GM12878 (cell line): ENCODE measurements at regions not wholly inside any gene's neighbourhood (a gene's known extent, or its start where the extent isn't known, plus 50 kb on each side); places are given as distances from the start of the nearest gene placed in this dataset.

Source experiments
- ATAC-seq: fragments of 200-7000 bp; cut with Tn5 transposase; 3 replicates; pipeline ENCODE4 v1.9.1; 2020; ENCODE audit warnings: mild to moderate bottlenecking, moderate library complexity
- BruUV-seq: library from RNA; stranded (reverse); fragments of 400-500 nt; replicated peaks from 2 replicates; lab custom pipeline; 2021; lab: Mats Ljungman, UMichigan
- CTCF ChIA-PET: fragments of 300-600 bp; sonication (Branson Sonifier 250); formaldehyde crosslinking; extraction: SDS; loops from one replicate; lab custom pipeline; 2021; ENCODE audit warnings: inconsistent platforms; lab: Yijun Ruan, JAX
- POLR2A ChIA-PET: fragments of 350-600 bp; formaldehyde crosslinking; extraction: SDS; loops from one replicate; lab custom pipeline; 2021; ENCODE audit warnings: inconsistent platforms; lab: Charles Lee
- RAD21 ChIA-PET: fragments of 300-600 bp; sonication (Branson Sonifier 250); formaldehyde crosslinking; loops from one replicate; lab custom pipeline; 2023; ENCODE audit warnings: antibody characterized with exemption; ENCODE audit not compliant: unreplicated experiment; lab: Charles Lee
- SMC1A ChIA-PET: fragments of 300-600 bp; sonication (Branson Sonifier 250); formaldehyde crosslinking; loops from one replicate; lab custom pipeline; 2023; ENCODE audit not compliant: unreplicated experiment, uncharacterized antibody; lab: Charles Lee
- DNase-seq: peaks from one replicate; pipeline ENCODE4 v3.0.0-alpha.2; 2011; ENCODE audit warnings: low read depth, low spot score
- FAIRE-seq: peaks from 3 replicates; lab custom pipeline; 2011; peaks lifted over from hg19 to GRCh38; lab: Jason Lieb, UNC
- H2AFZ ChIP-seq: 2 replicates; pipeline ENCODE4 v1.6.0; 2011; ENCODE audit warnings: low read depth, low read length, control low read depth; ENCODE audit not compliant: control insufficient read depth
- H3K27ac ChIP-seq: 2 replicates; pipeline ENCODE4 v1.5.1; 2011; ENCODE audit warnings: control low read depth; ENCODE audit not compliant: control insufficient read depth, insufficient read depth
- H3K27me3 ChIP-seq, 2 experiments: replicated peaks in 1 of 2; 2 replicates each; pipeline versions ENCODE4 v1.6.0 to v1.6.1; 2011; ENCODE audit warnings: low read length in 1 of 2; ENCODE audit not compliant: control insufficient read depth in 2 of 2, insufficient read depth in 2 of 2
- H3K36me3 ChIP-seq, 2 experiments: 2 replicates each; pipeline ENCODE4 v1.5.1; 2011; ENCODE audit warnings: low read length in 1 of 2; ENCODE audit not compliant: control insufficient read depth in 2 of 2, insufficient read depth in 2 of 2
- H3K4me1 ChIP-seq: 2 replicates; pipeline ENCODE4 v1.6.1; 2011; ENCODE audit warnings: mild to moderate bottlenecking, low read length, moderate library complexity, mixed read lengths; ENCODE audit not compliant: control insufficient read depth, insufficient read depth
- H3K4me2 ChIP-seq: 2 replicates; pipeline ENCODE4 v1.6.0; 2011; ENCODE audit warnings: control low read depth; ENCODE audit not compliant: control insufficient read depth, insufficient read depth
- H3K4me3 ChIP-seq: fragments of 200-600 bp; sonication (generic); 2 replicates; pipeline ENCODE4 v1.5.1; 2016
- H3K79me2 ChIP-seq: 2 replicates; pipeline ENCODE4 v1.6.0; 2011; ENCODE audit warnings: low read length; ENCODE audit not compliant: control insufficient read depth, insufficient read depth
- H3K9ac ChIP-seq: 2 replicates; pipeline ENCODE4 v1.8.0; 2011; ENCODE audit warnings: low read length, control low read depth, mixed read lengths; ENCODE audit not compliant: control insufficient read depth, insufficient read depth
- H3K9me3 ChIP-seq: replicated peaks from 3 replicates; pipeline ENCODE4 v1.5.1; 2011; ENCODE audit warnings: mild to moderate bottlenecking, low read length; ENCODE audit not compliant: control insufficient read depth, insufficient read depth
- H4K20me1 ChIP-seq: 2 replicates; pipeline ENCODE4 v1.6.0; 2011; ENCODE audit not compliant: control insufficient read depth, insufficient read depth
- ASH2L ChIP-seq: fragments of 300-600, 200-600 bp; sonication (generic); IDR thresholded peaks from 2 replicates; pipeline ENCODE4 v1.6.1; 2017; ENCODE audit warnings: low read depth, mild to moderate bottlenecking, borderline replicate concordance
- BACH1 ChIP-seq: fragments of 450-650 bp; IDR thresholded peaks from 2 replicates; pipeline ENCODE4 v1.6.1; 2017; ENCODE audit warnings: mild to moderate bottlenecking, borderline replicate concordance
- DPF2 ChIP-seq: fragments of 450-650 bp; IDR thresholded peaks from 2 replicates; pipeline ENCODE4 v1.6.1; 2017; ENCODE audit warnings: mild to moderate bottlenecking
- ESRRA ChIP-seq: IDR thresholded peaks from 2 replicates; pipeline ENCODE4 v1.6.1; 2012; ENCODE audit warnings: mild to moderate bottlenecking, low read length, improper control_type of control experiment
- ETV6 ChIP-seq, 2 experiments: fragments of 450-650 bp in 1 of 2; IDR thresholded peaks in 1 of 2; conservative IDR thresholded peaks in 1 of 2; 2 replicates each; pipeline ENCODE4 v1.6.1; 2014; ENCODE audit warnings: antibody characterized with exemption in 1 of 2, borderline replicate concordance in 1 of 2, low read depth in 1 of 2, mild to moderate bottlenecking in 1 of 2, moderate library complexity in 1 of 2
- MXI1 ChIP-seq: fragments of 150-350 bp; IDR thresholded peaks from 2 replicates; pipeline ENCODE4 v1.6.1; 2011; ENCODE audit warnings: low read depth, mild to moderate bottlenecking, inconsistent platforms, low read length, improper control_type of control experiment
- MYB ChIP-seq: fragments of 150-350 bp; IDR thresholded peaks from 2 replicates; pipeline ENCODE4 v1.6.1; 2014; ENCODE audit warnings: mild to moderate bottlenecking, low read depth, low read length, borderline replicate concordance
- PML ChIP-seq: IDR thresholded peaks from 2 replicates; pipeline ENCODE4 v1.6.1; 2012; ENCODE audit warnings: low read length, inconsistent platforms
- POLR2AphosphoS2 ChIP-seq: IDR thresholded peaks from 2 replicates; pipeline ENCODE4 v1.6.1; 2011; ENCODE audit warnings: low read depth, mild to moderate bottlenecking, low read length, improper control_type of control experiment, moderate library complexity
- RUNX3 ChIP-seq: IDR thresholded peaks from 2 replicates; pipeline ENCODE4 v1.6.1; 2012; ENCODE audit warnings: low read length, inconsistent platforms
- STAT3 ChIP-seq: IDR thresholded peaks from 2 replicates; pipeline ENCODE4 v1.6.1; 2011; ENCODE audit warnings: low read depth, low read length, improper control_type of control experiment
- TBL1XR1 ChIP-seq: IDR thresholded peaks from 2 replicates; pipeline ENCODE4 v1.6.1; 2012; ENCODE audit warnings: low read depth, low read length, improper control_type of control experiment
- TCF12 ChIP-seq: IDR thresholded peaks from 2 replicates; pipeline ENCODE4 v1.6.1; 2011; ENCODE audit warnings: low read depth, mild to moderate bottlenecking, low read length
- ZNF207 ChIP-seq: fragments of 450-650 bp; IDR thresholded peaks from 2 replicates; pipeline ENCODE4 v1.6.1; 2014; ENCODE audit warnings: antibody characterized with exemption, mild to moderate bottlenecking, borderline replicate concordance
- WGBS: methylation state at CpG from one replicate; pipeline ENCODE4 v1.1.6; 2016; ENCODE audit warnings: low lambda C conversion rate; ENCODE audit not compliant: insufficient replicate concordance, insufficient coverage; ENCODE audit errors: missing lambda C conversion rate; 5-methylcytosine and 5-hydroxymethylcytosine counted together
- in situ Hi-C: fragments of 300-500 bp; cut with MboI; formaldehyde crosslinking; loops from 9 replicates; pipeline ENCODE4 v1.14.3; 2018; ENCODE audit warnings: mixed read lengths
- intact Hi-C: fragments of 100-400 bp; cut with micrococcal nuclease; formaldehyde crosslinking; loops from one replicate; pipeline ENCODE4 v1.14.2; 2022; ENCODE audit not compliant: unreplicated experiment
- TF ChIP-seq, protein P1 (sequence below): fragments of 450-650 bp; IDR thresholded peaks from 2 replicates; pipeline ENCODE4 v1.6.1; 2018; ENCODE audit warnings: mild to moderate bottlenecking, low read depth, moderate library complexity; ENCODE audit not compliant: partially characterized antibody
- TF ChIP-seq, protein P2 (sequence below): fragments of 450-650 bp; IDR thresholded peaks from 2 replicates; pipeline ENCODE4 v1.6.1; 2017; ENCODE audit warnings: antibody characterized with exemption, mild to moderate bottlenecking, moderate library complexity
- TF ChIP-seq, protein P3 (sequence below): fragments of 450-650 bp; formaldehyde crosslinking; IDR thresholded peaks from 2 replicates; pipeline ENCODE4 v1.5.0; 2022; ENCODE audit warnings: mild to moderate bottlenecking, missing genetic modification characterization

DNA sequence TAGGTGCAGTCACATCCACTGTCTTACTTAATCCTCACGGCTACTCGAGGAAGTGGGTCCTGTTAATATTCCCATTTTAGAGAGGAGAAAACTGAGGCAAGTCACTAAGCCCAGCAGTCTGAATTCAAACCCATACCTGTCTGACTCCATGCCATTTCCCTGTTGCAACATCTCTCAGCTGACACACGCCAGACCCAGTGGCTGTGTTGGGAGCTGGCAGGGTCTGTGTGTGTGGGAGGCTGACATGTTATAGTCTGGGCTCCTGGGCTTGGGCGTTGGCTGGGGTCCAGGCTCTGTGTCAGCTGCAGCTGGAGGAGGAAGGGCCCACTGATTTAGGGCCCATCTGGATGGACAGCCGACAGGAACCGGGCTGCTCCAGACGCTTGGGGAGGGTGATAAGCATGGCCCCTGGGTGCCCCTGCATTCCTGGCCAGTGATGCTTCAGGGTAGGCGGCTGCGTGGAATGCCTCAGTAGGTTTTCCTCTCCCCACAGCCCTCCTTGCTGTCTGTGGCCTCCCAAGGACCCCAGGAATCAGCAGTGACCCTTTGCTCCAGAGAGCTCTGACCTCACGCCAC, 562.5 kb downstream of the MN1 start:
- H3K36me3 ChIP-seq: no peaks in the 10 kb centered on the region
- no peak overlapping the region for H3K4me3 ChIP-seq
- H3K4me2 ChIP-seq: no peak overlapping the region
- CTCF ChIA-PET: no interaction called here
- H3K4me1 ChIP-seq: no peaks in the 10 kb centered on the region
- SMC1A ChIA-PET: no interaction called here
- H4K20me1 ChIP-seq: no peaks in the 10 kb centered on the region
- in situ Hi-C loops (no loop called here), intact Hi-C loops (no loop called here)
- H3K27me3 ChIP-seq: no peaks in the 10 kb centered on the region
- ATAC-seq (no peak), DNase-seq (no peak), FAIRE-seq (no peak)
- no peaks in the 10 kb centered on the region for H3K9me3 ChIP-seq
- RAD21 ChIA-PET: no interaction called here
- TF ChIP-seq STAT3 (no peak), ASH2L (no peak), PML (no peak), RUNX3 (no peak), TBL1XR1 (no peak), POLR2AphosphoS2 (no peak), ESRRA (no peak), ZNF207 (no peak), ETV6 (conservative IDR thresholded peaks at IDR 0.05 in 1 of 2, IDR thresholded peaks at IDR 0.05 in 1 of 2; ENCODE audit: borderline replicate concordance in 1 of 2, low read depth in 1 of 2) (no peak), DPF2 (no peak), TCF12 (no peak), MXI1 (no peak), MYB (no peak), BACH1 (no peak)
- TF ChIP-seq, protein P1, sequence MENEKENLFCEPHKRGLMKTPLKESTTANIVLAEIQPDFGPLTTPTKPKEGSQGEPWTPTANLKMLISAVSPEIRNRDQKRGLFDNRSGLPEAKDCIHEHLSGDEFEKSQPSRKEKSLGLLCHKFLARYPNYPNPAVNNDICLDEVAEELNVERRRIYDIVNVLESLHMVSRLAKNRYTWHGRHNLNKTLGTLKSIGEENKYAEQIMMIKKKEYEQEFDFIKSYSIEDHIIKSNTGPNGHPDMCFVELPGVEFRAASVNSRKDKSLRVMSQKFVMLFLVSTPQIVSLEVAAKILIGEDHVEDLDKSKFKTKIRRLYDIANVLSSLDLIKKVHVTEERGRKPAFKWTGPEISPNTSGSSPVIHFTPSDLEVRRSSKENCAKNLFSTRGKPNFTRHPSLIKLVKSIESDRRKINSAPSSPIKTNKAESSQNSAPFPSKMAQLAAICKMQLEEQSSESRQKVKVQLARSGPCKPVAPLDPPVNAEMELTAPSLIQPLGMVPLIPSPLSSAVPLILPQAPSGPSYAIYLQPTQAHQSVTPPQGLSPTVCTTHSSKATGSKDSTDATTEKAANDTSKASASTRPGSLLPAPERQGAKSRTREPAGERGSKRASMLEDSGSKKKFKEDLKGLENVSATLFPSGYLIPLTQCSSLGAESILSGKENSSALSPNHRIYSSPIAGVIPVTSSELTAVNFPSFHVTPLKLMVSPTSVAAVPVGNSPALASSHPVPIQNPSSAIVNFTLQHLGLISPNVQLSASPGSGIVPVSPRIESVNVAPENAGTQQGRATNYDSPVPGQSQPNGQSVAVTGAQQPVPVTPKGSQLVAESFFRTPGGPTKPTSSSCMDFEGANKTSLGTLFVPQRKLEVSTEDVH: no peak
- TF ChIP-seq, protein P2, sequence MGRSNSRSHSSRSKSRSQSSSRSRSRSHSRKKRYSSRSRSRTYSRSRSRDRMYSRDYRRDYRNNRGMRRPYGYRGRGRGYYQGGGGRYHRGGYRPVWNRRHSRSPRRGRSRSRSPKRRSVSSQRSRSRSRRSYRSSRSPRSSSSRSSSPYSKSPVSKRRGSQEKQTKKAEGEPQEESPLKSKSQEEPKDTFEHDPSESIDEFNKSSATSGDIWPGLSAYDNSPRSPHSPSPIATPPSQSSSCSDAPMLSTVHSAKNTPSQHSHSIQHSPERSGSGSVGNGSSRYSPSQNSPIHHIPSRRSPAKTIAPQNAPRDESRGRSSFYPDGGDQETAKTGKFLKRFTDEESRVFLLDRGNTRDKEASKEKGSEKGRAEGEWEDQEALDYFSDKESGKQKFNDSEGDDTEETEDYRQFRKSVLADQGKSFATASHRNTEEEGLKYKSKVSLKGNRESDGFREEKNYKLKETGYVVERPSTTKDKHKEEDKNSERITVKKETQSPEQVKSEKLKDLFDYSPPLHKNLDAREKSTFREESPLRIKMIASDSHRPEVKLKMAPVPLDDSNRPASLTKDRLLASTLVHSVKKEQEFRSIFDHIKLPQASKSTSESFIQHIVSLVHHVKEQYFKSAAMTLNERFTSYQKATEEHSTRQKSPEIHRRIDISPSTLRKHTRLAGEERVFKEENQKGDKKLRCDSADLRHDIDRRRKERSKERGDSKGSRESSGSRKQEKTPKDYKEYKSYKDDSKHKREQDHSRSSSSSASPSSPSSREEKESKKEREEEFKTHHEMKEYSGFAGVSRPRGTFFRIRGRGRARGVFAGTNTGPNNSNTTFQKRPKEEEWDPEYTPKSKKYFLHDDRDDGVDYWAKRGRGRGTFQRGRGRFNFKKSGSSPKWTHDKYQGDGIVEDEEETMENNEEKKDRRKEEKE: no peak
- TF ChIP-seq, protein P3, sequence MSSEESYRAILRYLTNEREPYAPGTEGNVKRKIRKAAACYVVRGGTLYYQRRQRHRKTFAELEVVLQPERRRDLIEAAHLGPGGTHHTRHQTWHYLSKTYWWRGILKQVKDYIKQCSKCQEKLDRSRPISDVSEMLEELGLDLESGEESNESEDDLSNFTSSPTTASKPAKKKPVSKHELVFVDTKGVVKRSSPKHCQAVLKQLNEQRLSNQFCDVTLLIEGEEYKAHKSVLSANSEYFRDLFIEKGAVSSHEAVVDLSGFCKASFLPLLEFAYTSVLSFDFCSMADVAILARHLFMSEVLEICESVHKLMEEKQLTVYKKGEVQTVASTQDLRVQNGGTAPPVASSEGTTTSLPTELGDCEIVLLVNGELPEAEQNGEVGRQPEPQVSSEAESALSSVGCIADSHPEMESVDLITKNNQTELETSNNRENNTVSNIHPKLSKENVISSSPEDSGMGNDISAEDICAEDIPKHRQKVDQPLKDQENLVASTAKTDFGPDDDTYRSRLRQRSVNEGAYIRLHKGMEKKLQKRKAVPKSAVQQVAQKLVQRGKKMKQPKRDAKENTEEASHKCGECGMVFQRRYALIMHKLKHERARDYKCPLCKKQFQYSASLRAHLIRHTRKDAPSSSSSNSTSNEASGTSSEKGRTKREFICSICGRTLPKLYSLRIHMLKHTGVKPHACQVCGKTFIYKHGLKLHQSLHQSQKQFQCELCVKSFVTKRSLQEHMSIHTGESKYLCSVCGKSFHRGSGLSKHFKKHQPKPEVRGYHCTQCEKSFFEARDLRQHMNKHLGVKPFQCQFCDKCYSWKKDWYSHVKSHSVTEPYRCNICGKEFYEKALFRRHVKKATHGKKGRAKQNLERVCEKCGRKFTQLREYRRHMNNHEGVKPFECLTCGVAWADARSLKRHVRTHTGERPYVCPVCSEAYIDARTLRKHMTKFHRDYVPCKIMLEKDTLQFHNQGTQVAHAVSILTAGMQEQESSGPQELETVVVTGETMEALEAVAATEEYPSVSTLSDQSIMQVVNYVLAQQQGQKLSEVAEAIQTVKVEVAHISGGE (CRISPR knock-in tag): no peak
- POLR2A ChIA-PET: no interaction called here
- BruUV-seq: no TSS peak
- H3K9ac ChIP-seq: no peak overlapping the region
- 11% methylated on average over 9 of the region's 10 CpGs for WGBS
- H3K27ac ChIP-seq: no peak overlapping the region
- no peaks in the 10 kb centered on the region for H3K79me2 ChIP-seq
- H2AFZ ChIP-seq: no peak overlapping the region
